Cardiac fibroblast (primary cell): ENCODE measurements at regions not wholly inside any gene's neighbourhood (a gene's known extent, or its start where the extent isn't known, plus 50 kb on each side); places are given as distances from the start of the nearest gene placed in this dataset.
A peak's percentile ranks its signal among the peaks of the same experiment; 100 is the strongest.

Source experiments
- DNase-seq, 2 donors: peaks; one replicate each; pipeline versions ENCODE4 v3.0.0 to v3.0.0-alpha.2; 2010; ENCODE audit warnings: low read depth in 2 of 2
- H3K4me3 ChIP-seq, 2 donors: replicated peaks in 1 of 2; 1 replicate in 1 of 2; 2 replicates in 1 of 2; pipeline ENCODE4 v1.5.1; 2011; ENCODE audit warnings: low read depth in 2 of 2, low read length in 2 of 2, mild to moderate bottlenecking in 2 of 2, moderate library complexity in 1 of 2
- TF ChIP-seq, protein P1 (sequence below): IDR thresholded peaks from one replicate; pipeline ENCODE4 v1.5.1; 2011; ENCODE audit warnings: low read depth, mild to moderate bottlenecking, low read length, inconsistent platforms

DNA sequence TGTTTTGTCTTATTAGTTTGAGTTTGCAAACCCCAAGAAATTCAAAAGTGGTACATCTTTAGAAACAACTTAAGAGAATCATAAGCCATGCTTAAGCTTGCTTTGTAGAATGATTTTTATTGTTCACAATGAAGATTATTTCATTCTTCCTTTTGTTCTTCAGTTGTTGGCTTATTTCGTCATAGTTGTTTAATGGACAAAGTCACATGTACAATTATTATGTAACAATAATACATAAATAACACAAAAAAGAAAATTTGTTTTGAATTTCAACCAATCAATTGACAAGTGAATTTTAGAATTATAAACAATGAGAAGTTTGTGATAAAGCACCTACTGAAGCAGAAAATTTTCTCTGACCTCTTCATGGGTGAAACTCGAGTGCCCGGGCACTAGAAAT, 111.8 kb upstream of the IGF1 start:
- H3K4me3 ChIP-seq, result no peak overlapping the region
- TF ChIP-seq, protein P1, sequence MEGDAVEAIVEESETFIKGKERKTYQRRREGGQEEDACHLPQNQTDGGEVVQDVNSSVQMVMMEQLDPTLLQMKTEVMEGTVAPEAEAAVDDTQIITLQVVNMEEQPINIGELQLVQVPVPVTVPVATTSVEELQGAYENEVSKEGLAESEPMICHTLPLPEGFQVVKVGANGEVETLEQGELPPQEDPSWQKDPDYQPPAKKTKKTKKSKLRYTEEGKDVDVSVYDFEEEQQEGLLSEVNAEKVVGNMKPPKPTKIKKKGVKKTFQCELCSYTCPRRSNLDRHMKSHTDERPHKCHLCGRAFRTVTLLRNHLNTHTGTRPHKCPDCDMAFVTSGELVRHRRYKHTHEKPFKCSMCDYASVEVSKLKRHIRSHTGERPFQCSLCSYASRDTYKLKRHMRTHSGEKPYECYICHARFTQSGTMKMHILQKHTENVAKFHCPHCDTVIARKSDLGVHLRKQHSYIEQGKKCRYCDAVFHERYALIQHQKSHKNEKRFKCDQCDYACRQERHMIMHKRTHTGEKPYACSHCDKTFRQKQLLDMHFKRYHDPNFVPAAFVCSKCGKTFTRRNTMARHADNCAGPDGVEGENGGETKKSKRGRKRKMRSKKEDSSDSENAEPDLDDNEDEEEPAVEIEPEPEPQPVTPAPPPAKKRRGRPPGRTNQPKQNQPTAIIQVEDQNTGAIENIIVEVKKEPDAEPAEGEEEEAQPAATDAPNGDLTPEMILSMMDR, result no peak
- DNase-seq, result no peak

DNA sequence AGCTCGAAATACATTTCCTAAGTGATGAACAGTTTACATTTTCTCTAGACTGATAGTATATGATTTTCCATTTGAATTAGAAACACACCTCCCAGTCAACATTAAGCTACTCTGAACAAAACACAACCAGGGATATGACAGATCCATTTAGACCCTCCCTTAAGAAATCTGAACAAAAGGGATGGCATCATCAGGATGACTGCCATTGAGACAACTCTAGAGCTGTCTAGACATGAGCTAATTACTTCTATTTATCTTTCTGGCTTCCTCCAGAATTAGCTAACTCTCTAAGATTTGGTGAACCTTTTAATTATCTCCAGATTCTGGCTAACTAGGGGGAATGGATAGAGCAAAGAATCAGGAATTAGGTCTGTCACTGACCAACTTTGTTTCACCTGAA, 92.9 kb upstream of the IGF1 start:
- TF ChIP-seq, protein P1, result no peak
- H3K4me3 ChIP-seq, result no peak overlapping the region
- no peak for DNase-seq

DNA sequence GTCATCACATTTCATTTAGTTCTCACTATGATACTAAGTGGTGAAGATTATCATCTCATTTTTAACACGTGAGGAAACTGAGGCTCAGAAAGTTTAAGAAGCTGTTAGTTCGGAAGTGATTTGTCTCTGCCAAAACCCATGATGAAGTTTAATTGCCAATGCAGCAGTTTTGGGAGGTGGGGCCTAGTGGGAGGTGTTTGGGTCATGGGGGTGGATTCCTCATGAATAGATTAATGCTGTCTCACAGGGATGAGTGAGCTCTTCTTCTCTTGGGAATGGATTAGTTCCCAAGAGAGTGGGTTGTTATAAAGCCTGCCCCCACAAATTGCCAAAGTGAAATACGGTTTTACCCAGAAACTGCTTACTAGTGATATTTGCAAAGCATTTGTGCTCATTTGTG, 91.5 kb upstream of the IGF1 start:
- DNase-seq, result peak in 1 of 2 donors; percentile 9
- H3K4me3 ChIP-seq, result no peak overlapping the region
- TF ChIP-seq, protein P1, result no peak

DNA sequence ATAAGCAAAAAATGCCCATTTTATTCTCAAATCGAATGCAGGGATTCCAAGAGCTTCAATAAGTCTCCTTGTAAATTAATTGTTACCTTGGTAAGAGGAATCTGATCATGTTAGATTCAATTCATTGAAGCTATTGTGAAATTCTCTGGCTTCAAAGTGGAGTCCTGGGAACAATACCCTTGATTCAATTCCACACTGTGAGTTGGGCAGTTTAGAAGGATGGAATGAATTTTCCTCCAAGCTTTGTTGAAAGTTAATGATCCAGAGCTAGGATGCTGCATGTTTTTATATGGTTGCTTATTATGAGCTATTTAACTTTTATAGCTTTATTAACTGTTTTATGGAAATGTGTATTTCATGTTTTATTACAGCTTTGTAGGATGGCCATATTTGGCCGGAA, 89.9 kb upstream of the IGF1 start:
- no peak for DNase-seq
- H3K4me3 ChIP-seq, result no peak overlapping the region
- TF ChIP-seq, protein P1, result no peak

DNA sequence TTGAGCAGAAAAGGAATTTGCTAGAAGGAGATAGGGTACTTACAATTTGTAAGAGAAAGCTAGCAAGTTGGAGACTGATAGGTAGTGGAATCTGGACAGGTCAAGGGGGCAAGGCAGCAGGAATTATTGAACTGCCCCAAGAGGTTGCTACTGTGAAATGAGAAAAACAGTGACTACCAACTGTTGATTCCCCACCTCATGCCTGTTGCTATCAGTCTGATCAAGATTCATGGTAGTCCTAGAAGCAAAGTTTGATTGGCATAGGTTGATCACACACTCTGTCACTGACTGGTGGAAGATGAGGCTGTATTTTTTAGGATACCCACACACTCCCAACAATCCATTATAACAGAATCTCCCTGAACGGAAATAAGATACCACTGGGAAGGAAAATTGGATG, 89.4 kb upstream of the IGF1 start:
- no peak for DNase-seq
- TF ChIP-seq, protein P1, result no peak
- H3K4me3 ChIP-seq, result no peak overlapping the region

DNA sequence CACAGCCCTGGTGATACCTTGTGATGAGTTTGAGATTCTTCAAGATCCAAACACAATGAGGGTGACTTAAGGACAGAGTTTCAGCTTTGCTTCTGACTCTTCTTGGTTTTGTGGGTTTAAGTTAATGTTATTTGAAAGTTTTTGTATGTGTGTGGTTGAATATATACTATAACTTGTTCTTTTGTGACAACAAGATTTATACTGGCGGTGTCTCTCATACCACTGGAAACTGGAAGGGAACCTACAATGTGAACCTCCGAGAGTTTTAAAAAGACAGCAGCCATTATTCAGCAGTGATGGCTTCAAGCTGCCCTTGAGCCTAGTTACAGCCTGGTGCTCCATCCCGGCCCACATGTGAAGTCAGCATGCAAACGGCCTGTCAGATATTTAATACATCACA, 87.9 kb upstream of the IGF1 start:
- TF ChIP-seq, protein P1, result no peak
- DNase-seq, result no peak
- H3K4me3 ChIP-seq, result no peak overlapping the region
